ENCODE measurements at regions not wholly inside any gene's neighbourhood (a gene's known extent, or its start where the extent isn't known, plus 50 kb on each side); places are given as distances from the start of the nearest gene placed in this dataset.

- H3K27ac ChIP-seq (ENCODE audit: low read length): no peak overlapping the region
- H3K27me3 ChIP-seq (ENCODE audit: insufficient read depth, low read depth, low read length): no peaks in the 10 kb centered on the region
- no peaks in the 10 kb centered on the region for H3K9me3 ChIP-seq (ENCODE audit: low read length)
- no peak overlapping the region for H3K9ac ChIP-seq (ENCODE audit: low read length)
- no peak overlapping the region for H2AFZ ChIP-seq (ENCODE audit: low read depth, low read length)
- no peak overlapping the region for H3K4me2 ChIP-seq (ENCODE audit: low read length)
- H3K9me2 ChIP-seq (ENCODE audit: insufficient read depth, low read length): no peaks in the 10 kb centered on the region
- no peaks in the 10 kb centered on the region for H3K36me3 ChIP-seq (ENCODE audit: insufficient read depth, low read length)
- no peaks in the 10 kb centered on the region for H3K79me2 ChIP-seq (replicated peaks; ENCODE audit: insufficient read depth, low read length)
- no peak overlapping the region for H3K4me3 ChIP-seq (ENCODE audit: low read length)
- H3F3A ChIP-seq (ENCODE audit: insufficient read depth, low read length, poor library complexity, severe bottlenecking): no peaks in the 10 kb centered on the region
- TF ChIP-seq EP300 (conservative IDR thresholded peaks at IDR 0.05; ENCODE audit: poor library complexity, severe bottlenecking) (no peak), SMC3 (conservative IDR thresholded peaks at IDR 0.05; ENCODE audit: poor library complexity) (no peak), CTCF (IDR thresholded peaks at IDR 0.05; ENCODE audit: poor library complexity, severe bottlenecking) (no peak), TAF1 (IDR thresholded peaks at IDR 0.05; ENCODE audit: low read depth) (no peak), POLR2AphosphoS5 (IDR thresholded peaks at IDR 0.05) (no peak), MXI1 (conservative IDR thresholded peaks at IDR 0.05; ENCODE audit: poor library complexity, severe bottlenecking) (no peak), REST (IDR thresholded peaks at IDR 0.05; ENCODE audit: borderline replicate concordance) (no peak), RAD21 (conservative IDR thresholded peaks at IDR 0.05) (no peak), EZH2 (IDR thresholded peaks at IDR 0.05; ENCODE audit: borderline replicate concordance, insufficient read depth, low read length, poor library complexity, severe bottlenecking) (no peak)
- no peaks in the 10 kb centered on the region for H4K20me1 ChIP-seq (ENCODE audit: insufficient read depth)
These were observed 91.6 kb upstream of the TAF11L2 start for GRCh38 chr5:17406423-17406838.

DNA sequence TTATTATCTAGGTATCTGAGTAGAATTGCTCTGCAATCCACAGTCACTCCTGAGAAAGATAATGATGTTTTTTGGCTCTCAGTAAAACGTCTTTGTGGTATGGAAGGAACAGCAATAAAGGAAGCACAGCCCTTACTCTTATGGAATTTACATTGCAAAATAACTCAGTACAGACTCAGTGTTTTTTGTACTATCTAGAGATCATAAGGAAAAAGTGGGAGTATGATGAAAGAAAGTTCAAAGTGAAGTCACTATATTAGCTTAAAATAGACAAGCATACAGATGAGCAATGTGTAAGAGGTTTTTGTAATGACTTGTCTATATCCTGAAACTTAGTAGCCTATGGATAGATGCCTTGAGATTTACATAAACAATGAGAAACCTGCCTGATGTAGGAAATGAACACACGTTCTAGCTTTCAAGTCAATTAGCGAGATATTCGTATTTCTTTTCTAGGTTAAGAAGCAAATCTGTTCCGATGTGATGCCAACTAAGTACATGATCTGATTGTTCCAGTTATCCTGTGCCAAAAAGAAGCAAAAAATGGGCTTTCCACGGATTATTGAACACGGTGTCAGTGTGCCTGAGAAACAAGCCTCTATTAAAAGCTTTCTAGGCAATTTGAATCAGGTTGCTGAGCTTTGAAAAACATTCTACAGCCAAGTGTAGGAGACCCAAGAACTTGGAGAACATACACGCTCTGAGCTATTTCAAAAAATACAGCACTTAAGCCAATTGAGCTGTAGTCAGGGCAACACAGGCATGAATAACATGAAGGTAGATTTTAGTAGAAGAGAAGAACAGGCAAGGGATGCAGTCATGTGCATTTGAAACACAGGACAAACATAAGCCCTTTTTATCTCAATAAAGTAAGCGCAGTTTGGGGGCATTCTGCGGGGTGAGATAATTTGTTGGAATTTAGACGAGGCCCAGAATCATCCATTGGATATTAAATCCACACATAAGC, 86.3 kb upstream of the TAF11L2 start:
- no peaks in the 10 kb centered on the region for H3K9me3 ChIP-seq (ENCODE audit: low read length)
- no peak overlapping the region for H2AFZ ChIP-seq (ENCODE audit: low read depth, low read length)
- H3K27ac ChIP-seq (ENCODE audit: low read length): peak overlapping the region; percentile 26
- no peak overlapping the region for H3K4me2 ChIP-seq (ENCODE audit: low read length)
- TF ChIP-seq EP300 (conservative IDR thresholded peaks at IDR 0.05; ENCODE audit: poor library complexity, severe bottlenecking): peak; percentile 10
- no peak for TF ChIP-seq EZH2 (IDR thresholded peaks at IDR 0.05; ENCODE audit: borderline replicate concordance, insufficient read depth, low read length, poor library complexity, severe bottlenecking)
- no peak for TF ChIP-seq RAD21 (conservative IDR thresholded peaks at IDR 0.05)
- H4K20me1 ChIP-seq (ENCODE audit: insufficient read depth): no peaks in the 10 kb centered on the region
- no peaks in the 10 kb centered on the region for H3K27me3 ChIP-seq (ENCODE audit: insufficient read depth, low read depth, low read length)
- H3K79me2 ChIP-seq (replicated peaks; ENCODE audit: insufficient read depth, low read length): no peaks in the 10 kb centered on the region
- no peak overlapping the region for H3K9ac ChIP-seq (ENCODE audit: low read length)
- no peaks in the 10 kb centered on the region for H3K36me3 ChIP-seq (ENCODE audit: insufficient read depth, low read length)
- H3K4me3 ChIP-seq (ENCODE audit: low read length): no peak overlapping the region
- no peaks in the 10 kb centered on the region for H3F3A ChIP-seq (ENCODE audit: insufficient read depth, low read length, poor library complexity, severe bottlenecking)
- no peaks in the 10 kb centered on the region for H3K9me2 ChIP-seq (ENCODE audit: insufficient read depth, low read length)

Measured in neural cell (in vitro differentiated cells).